ENCODE measurements at regions not wholly inside any gene's neighbourhood (a gene's known extent, or its start where the extent isn't known, plus 50 kb on each side); places are given as distances from the start of the nearest gene placed in this dataset.

- intact Hi-C loops (cut with DNase I): no loop called here
- no peak for DNase-seq (ENCODE audit: low spot score)
These were observed 225.8 kb upstream of the SOX4 start for GRCh38 chr6:21367649-21368154.

- no peak for DNase-seq (ENCODE audit: low spot score)
- intact Hi-C loops (cut with DNase I): no loop called here
These were observed 222.5 kb upstream of the SOX4 start for GRCh38 chr6:21371061-21371460.

GRCh38 chr6:21371676-21372171, 221.8 kb upstream of the SOX4 start:
- DNase-seq (ENCODE audit: low spot score): no peak
- intact Hi-C loops (cut with DNase I): no loop called here

GRCh38 chr6:21375151-21376116, 218.1 kb upstream of the SOX4 start:
- intact Hi-C loops (cut with DNase I): no loop called here
- DNase-seq (ENCODE audit: low spot score): no peak

GRCh38 chr6:21377356-21377755, 216.2 kb upstream of the SOX4 start:
- DNase-seq (ENCODE audit: low spot score): no peak
- intact Hi-C loops (cut with DNase I): no loop called here

GRCh38 chr6:21381331-21381963, 212.1 kb upstream of the SOX4 start:
- intact Hi-C loops (cut with DNase I): no loop called here
- no peak for DNase-seq (ENCODE audit: low spot score)

GRCh38 chr6:21382821-21383449, 210.6 kb upstream of the SOX4 start:
- intact Hi-C loops (cut with DNase I): no loop called here

GRCh38 chr6:21383450-21384085, 210.0 kb upstream of the SOX4 start:
- intact Hi-C loops (cut with DNase I): no loop called here
- DNase-seq (ENCODE audit: low spot score): no peak

More at GRCh38 chr6:21382821-21383449, 210.6 kb upstream of the SOX4 start:
- DNase-seq (ENCODE audit: low spot score): no peak

- intact Hi-C loops (cut with DNase I): no loop called here
- DNase-seq (ENCODE audit: low spot score): no peak
These were observed 209.3 kb upstream of the SOX4 start for GRCh38 chr6:21384216-21384615.

GRCh38 chr6:21386744-21387143, 206.8 kb upstream of the SOX4 start:
- DNase-seq (ENCODE audit: low spot score): no peak
- intact Hi-C loops (cut with DNase I): no loop called here

GRCh38 chr6:21390532-21391213, 202.9 kb upstream of the SOX4 start:
- DNase-seq (ENCODE audit: low spot score): no peak

GRCh38 chr6:21392177-21392576, 201.4 kb upstream of the SOX4 start:
- no peak for DNase-seq (ENCODE audit: low spot score)
- intact Hi-C loops (cut with DNase I): no loop called here

More at GRCh38 chr6:21390532-21391213, 202.9 kb upstream of the SOX4 start:
- intact Hi-C loops (cut with DNase I): no loop called here

GRCh38 chr6:21393441-21394165, 199.9 kb upstream of the SOX4 start:
- no peak for DNase-seq (ENCODE audit: low spot score)
- intact Hi-C loops (cut with DNase I): no loop called here

- intact Hi-C loops (cut with DNase I): no loop called here
- DNase-seq (ENCODE audit: low spot score): no peak
These were observed 198.4 kb upstream of the SOX4 start for GRCh38 chr6:21395121-21395520.

- no peak for DNase-seq (ENCODE audit: low spot score)
- intact Hi-C loops (cut with DNase I): no loop called here
These were observed 197.2 kb upstream of the SOX4 start for GRCh38 chr6:21396313-21396712.

GRCh38 chr6:21398741-21399325, 194.7 kb upstream of the SOX4 start:
- intact Hi-C loops (cut with DNase I): no loop called here
- DNase-seq (ENCODE audit: low spot score): no peak

- intact Hi-C loops (cut with DNase I): no loop called here
- no peak for DNase-seq (ENCODE audit: low spot score)
These were observed 191.2 kb upstream of the SOX4 start for GRCh38 chr6:21402368-21402767.

- no peak for DNase-seq (ENCODE audit: low spot score)
- intact Hi-C loops (cut with DNase I): no loop called here
These were observed 189.0 kb upstream of the SOX4 start for GRCh38 chr6:21404577-21404976.
